GM12878 (cell line): ENCODE measurements at regions not wholly inside any gene's neighbourhood (a gene's known extent, or its start where the extent isn't known, plus 50 kb on each side); places are given as distances from the start of the nearest gene placed in this dataset.

Experiments
- ATAC-seq: fragments of 200-7000 bp; cut with Tn5 transposase; 3 replicates; pipeline ENCODE4 v1.9.1; 2020; ENCODE audit warnings: mild to moderate bottlenecking, moderate library complexity
- BruUV-seq: library from RNA; stranded (reverse); fragments of 400-500 nt; replicated peaks from 2 replicates; lab custom pipeline; 2021; lab: Mats Ljungman, UMichigan
- CTCF ChIA-PET: fragments of 300-600 bp; sonication (Branson Sonifier 250); formaldehyde crosslinking; extraction: SDS; loops from one replicate; lab custom pipeline; 2021; ENCODE audit warnings: inconsistent platforms; lab: Yijun Ruan, JAX
- POLR2A ChIA-PET: fragments of 350-600 bp; formaldehyde crosslinking; extraction: SDS; loops from one replicate; lab custom pipeline; 2021; ENCODE audit warnings: inconsistent platforms; lab: Charles Lee
- RAD21 ChIA-PET: fragments of 300-600 bp; sonication (Branson Sonifier 250); formaldehyde crosslinking; loops from one replicate; lab custom pipeline; 2023; ENCODE audit warnings: antibody characterized with exemption; ENCODE audit not compliant: unreplicated experiment; lab: Charles Lee
- SMC1A ChIA-PET: fragments of 300-600 bp; sonication (Branson Sonifier 250); formaldehyde crosslinking; loops from one replicate; lab custom pipeline; 2023; ENCODE audit not compliant: unreplicated experiment, uncharacterized antibody; lab: Charles Lee
- DNase-seq: peaks from one replicate; pipeline ENCODE4 v3.0.0-alpha.2; 2011; ENCODE audit warnings: low read depth, low spot score
- FAIRE-seq: peaks from 3 replicates; lab custom pipeline; 2011; peaks lifted over from hg19 to GRCh38; lab: Jason Lieb, UNC
- H2AFZ ChIP-seq: 2 replicates; pipeline ENCODE4 v1.6.0; 2011; ENCODE audit warnings: low read depth, low read length, control low read depth; ENCODE audit not compliant: control insufficient read depth
- H3K27ac ChIP-seq: 2 replicates; pipeline ENCODE4 v1.5.1; 2011; ENCODE audit warnings: control low read depth; ENCODE audit not compliant: control insufficient read depth, insufficient read depth
- H3K27me3 ChIP-seq, 2 experiments: replicated peaks in 1 of 2; 2 replicates each; pipeline versions ENCODE4 v1.6.0 to v1.6.1; 2011; ENCODE audit warnings: low read length in 1 of 2; ENCODE audit not compliant: control insufficient read depth in 2 of 2, insufficient read depth in 2 of 2
- H3K36me3 ChIP-seq, 2 experiments: 2 replicates each; pipeline ENCODE4 v1.5.1; 2011; ENCODE audit warnings: low read length in 1 of 2; ENCODE audit not compliant: control insufficient read depth in 2 of 2, insufficient read depth in 2 of 2
- H3K4me1 ChIP-seq: 2 replicates; pipeline ENCODE4 v1.6.1; 2011; ENCODE audit warnings: mild to moderate bottlenecking, low read length, moderate library complexity, mixed read lengths; ENCODE audit not compliant: control insufficient read depth, insufficient read depth
- H3K4me2 ChIP-seq: 2 replicates; pipeline ENCODE4 v1.6.0; 2011; ENCODE audit warnings: control low read depth; ENCODE audit not compliant: control insufficient read depth, insufficient read depth
- H3K4me3 ChIP-seq: fragments of 200-600 bp; sonication (generic); 2 replicates; pipeline ENCODE4 v1.5.1; 2016
- H3K79me2 ChIP-seq: 2 replicates; pipeline ENCODE4 v1.6.0; 2011; ENCODE audit warnings: low read length; ENCODE audit not compliant: control insufficient read depth, insufficient read depth
- H3K9ac ChIP-seq: 2 replicates; pipeline ENCODE4 v1.8.0; 2011; ENCODE audit warnings: low read length, control low read depth, mixed read lengths; ENCODE audit not compliant: control insufficient read depth, insufficient read depth
- H3K9me3 ChIP-seq: replicated peaks from 3 replicates; pipeline ENCODE4 v1.5.1; 2011; ENCODE audit warnings: mild to moderate bottlenecking, low read length; ENCODE audit not compliant: control insufficient read depth, insufficient read depth
- H4K20me1 ChIP-seq: 2 replicates; pipeline ENCODE4 v1.6.0; 2011; ENCODE audit not compliant: control insufficient read depth, insufficient read depth
- ATF7 ChIP-seq: fragments of 450-650 bp; IDR thresholded peaks from 2 replicates; pipeline ENCODE4 v1.6.1; 2016; ENCODE audit warnings: low read depth, mild to moderate bottlenecking
- BCL11A ChIP-seq: IDR thresholded peaks from 2 replicates; pipeline ENCODE4 v1.6.1; 2011; ENCODE audit warnings: low read depth, low read length
- SIX5 ChIP-seq: IDR thresholded peaks from 2 replicates; pipeline ENCODE4 v1.6.1; 2011; ENCODE audit warnings: mild to moderate bottlenecking, low read depth, low read length, moderate library complexity; ENCODE audit not compliant: severe bottlenecking
- WRNIP1 ChIP-seq: IDR thresholded peaks from 2 replicates; pipeline ENCODE4 v1.6.1; 2011; ENCODE audit warnings: low read depth, low read length, improper control_type of control experiment, borderline replicate concordance
- WGBS: methylation state at CpG from one replicate; pipeline ENCODE4 v1.1.6; 2016; ENCODE audit warnings: low lambda C conversion rate; ENCODE audit not compliant: insufficient replicate concordance, insufficient coverage; ENCODE audit errors: missing lambda C conversion rate; 5-methylcytosine and 5-hydroxymethylcytosine counted together
- in situ Hi-C: fragments of 300-500 bp; cut with MboI; formaldehyde crosslinking; loops from 9 replicates; pipeline ENCODE4 v1.14.3; 2018; ENCODE audit warnings: mixed read lengths
- intact Hi-C: fragments of 100-400 bp; cut with micrococcal nuclease; formaldehyde crosslinking; loops from one replicate; pipeline ENCODE4 v1.14.2; 2022; ENCODE audit not compliant: unreplicated experiment
- TF ChIP-seq, protein P1 (sequence below): fragments of 450-650 bp; formaldehyde crosslinking; IDR thresholded peaks from 2 replicates; pipeline ENCODE4 v1.4.0; 2022; ENCODE audit warnings: mild to moderate bottlenecking, moderate library complexity

DNA sequence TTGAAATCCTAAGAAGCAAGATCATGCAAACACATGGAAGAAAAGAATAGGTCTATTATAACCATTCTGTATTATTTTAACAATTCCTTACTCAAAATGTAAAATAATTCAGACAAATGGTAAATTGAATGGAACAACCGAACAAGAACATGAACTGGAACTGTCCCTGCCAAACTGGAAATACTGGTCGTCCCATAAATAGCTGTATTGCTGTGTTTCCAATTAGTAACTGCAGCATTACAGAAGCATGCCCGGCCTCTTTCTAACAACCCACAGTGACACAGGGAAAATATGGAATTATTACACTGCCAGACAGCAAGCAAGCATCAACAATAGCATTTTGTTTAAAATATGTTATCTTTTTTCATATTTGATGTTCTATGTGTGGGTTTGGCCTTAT, 1138.5 kb upstream of the PHF14 start (continued):
- TF ChIP-seq, protein P1, sequence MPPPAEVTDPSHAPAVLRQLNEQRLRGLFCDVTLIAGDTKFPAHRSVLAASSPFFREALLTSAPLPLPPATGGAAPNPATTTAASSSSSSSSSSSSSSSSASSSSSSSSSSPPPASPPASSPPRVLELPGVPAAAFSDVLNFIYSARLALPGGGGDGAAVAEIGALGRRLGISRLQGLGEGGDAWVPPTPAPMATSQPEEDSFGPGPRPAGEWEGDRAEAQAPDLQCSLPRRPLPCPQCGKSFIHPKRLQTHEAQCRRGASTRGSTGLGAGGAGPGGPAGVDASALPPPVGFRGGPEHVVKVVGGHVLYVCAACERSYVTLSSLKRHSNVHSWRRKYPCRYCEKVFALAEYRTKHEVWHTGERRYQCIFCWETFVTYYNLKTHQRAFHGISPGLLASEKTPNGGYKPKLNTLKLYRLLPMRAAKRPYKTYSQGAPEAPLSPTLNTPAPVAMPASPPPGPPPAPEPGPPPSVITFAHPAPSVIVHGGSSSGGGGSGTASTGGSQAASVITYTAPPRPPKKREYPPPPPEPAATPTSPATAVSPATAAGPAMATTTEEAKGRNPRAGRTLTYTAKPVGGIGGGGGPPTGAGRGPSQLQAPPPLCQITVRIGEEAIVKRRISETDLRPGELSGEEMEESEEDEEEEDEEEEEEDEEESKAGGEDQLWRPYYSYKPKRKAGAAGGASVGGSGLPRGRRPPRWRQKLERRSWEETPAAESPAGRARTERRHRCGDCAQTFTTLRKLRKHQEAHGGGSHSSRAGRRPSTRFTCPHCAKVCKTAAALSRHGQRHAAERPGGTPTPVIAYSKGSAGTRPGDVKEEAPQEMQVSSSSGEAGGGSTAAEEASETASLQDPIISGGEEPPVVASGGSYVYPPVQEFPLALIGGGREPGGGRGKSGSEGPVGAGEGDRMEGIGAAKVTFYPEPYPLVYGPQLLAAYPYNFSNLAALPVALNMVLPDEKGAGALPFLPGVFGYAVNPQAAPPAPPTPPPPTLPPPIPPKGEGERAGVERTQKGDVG, result no peak
- TF ChIP-seq BCL11A, result no peak
- TF ChIP-seq, all 136 proteins: peak for 0

DNA sequence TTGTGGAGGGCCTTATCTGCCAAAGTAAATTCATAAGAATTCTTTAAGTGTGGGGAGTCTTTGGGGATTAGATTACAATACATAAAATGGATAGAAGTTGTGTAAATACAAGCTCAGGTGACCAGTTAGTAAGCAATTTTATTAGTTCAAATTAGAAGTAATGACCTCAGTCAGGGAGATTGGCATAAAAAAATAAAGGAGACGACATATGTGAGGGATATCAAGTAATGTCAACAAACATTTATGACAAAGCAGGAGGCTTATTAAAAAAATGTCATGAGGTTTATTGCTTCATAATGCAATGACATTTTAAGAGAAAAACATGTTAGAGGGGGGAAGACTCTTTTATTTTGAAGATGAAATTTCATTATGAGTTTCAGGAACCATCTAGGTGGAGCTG, 1137.0 kb upstream of the PHF14 start:
- H3K4me3 ChIP-seq, result no peak overlapping the region
- TF ChIP-seq SIX5, result no peak
- TF ChIP-seq ATF7, result no peak
- TF ChIP-seq WRNIP1, result no peak
- ChIA-PET RAD21 (no interaction called here), CTCF (no interaction called here), POLR2A (no interaction called here), SMC1A (no interaction called here)
- H3K4me1 ChIP-seq, result no peaks in the 10 kb centered on the region
- no peaks in the 10 kb centered on the region for H3K27me3 ChIP-seq
- DNase-seq, result no peak
- H3K36me3 ChIP-seq, result no peaks in the 10 kb centered on the region
- intact Hi-C loops, result no loop called here
- H4K20me1 ChIP-seq, result no peaks in the 10 kb centered on the region
- 0% methylated on average over 1 of the region's 1 CpG for WGBS
- no peak for ATAC-seq
- no peaks in the 10 kb centered on the region for H3K79me2 ChIP-seq
- no peaks in the 10 kb centered on the region for H3K9me3 ChIP-seq
- no peak overlapping the region for H3K4me2 ChIP-seq
- no peak overlapping the region for H3K9ac ChIP-seq
- FAIRE-seq, result no peak
- no TSS peak for BruUV-seq
- no peak overlapping the region for H2AFZ ChIP-seq
- in situ Hi-C loops, result no loop called here
- H3K27ac ChIP-seq, result no peak overlapping the region
